ENCODE measurements at regions not wholly inside any gene's neighbourhood (a gene's known extent, or its start where the extent isn't known, plus 50 kb on each side); places are given as distances from the start of the nearest gene placed in this dataset.

DNA sequence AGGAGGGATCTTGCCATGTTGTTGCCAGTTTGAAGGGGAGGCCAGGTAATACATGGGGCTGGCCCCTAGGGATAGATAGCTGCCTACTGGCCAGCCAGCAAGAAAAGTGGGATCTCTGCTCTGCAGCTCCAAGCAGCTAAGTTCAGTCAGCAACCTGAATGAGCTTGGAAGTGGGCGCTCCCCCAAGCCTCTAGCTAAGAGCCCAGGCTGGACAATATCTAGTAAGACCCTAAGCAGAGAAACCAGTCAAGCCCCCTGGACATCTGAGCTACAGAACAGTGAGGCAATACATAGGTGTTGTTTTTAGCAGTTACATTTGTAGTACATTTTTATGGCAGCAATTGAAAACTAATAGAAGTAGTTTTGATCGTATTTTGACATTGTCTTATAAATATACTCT, 409.8 kb upstream of the SMIM21 start:
- H3K4me3 ChIP-seq (ENCODE audit: low read depth, low read length): no peak overlapping the region
- TF ChIP-seq, protein P1, sequence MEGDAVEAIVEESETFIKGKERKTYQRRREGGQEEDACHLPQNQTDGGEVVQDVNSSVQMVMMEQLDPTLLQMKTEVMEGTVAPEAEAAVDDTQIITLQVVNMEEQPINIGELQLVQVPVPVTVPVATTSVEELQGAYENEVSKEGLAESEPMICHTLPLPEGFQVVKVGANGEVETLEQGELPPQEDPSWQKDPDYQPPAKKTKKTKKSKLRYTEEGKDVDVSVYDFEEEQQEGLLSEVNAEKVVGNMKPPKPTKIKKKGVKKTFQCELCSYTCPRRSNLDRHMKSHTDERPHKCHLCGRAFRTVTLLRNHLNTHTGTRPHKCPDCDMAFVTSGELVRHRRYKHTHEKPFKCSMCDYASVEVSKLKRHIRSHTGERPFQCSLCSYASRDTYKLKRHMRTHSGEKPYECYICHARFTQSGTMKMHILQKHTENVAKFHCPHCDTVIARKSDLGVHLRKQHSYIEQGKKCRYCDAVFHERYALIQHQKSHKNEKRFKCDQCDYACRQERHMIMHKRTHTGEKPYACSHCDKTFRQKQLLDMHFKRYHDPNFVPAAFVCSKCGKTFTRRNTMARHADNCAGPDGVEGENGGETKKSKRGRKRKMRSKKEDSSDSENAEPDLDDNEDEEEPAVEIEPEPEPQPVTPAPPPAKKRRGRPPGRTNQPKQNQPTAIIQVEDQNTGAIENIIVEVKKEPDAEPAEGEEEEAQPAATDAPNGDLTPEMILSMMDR (IDR thresholded peaks at IDR 0.05; ENCODE audit: low read depth, low read length): no peak

DNA sequence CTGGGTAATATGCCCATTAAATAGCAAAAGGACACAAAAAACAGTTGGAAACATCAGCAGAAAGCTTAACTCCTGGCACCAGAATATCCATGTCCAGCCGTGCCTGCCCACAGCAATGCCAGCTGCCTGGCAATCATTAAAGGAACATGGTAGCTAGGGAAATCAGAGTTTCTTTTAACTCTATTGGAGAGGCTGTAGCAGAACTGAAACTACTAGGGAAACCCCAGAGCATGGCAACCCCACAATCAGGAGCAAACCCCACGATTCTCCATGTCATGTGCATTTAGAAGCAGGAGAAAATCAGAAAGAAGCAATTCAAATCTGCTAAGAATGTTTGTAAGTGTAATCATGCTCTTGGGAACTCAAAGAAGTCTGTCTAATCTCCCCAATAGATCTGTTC, 409.0 kb upstream of the SMIM21 start:
- H3K4me3 ChIP-seq (ENCODE audit: low read depth, low read length): no peak overlapping the region
- TF ChIP-seq, protein P1 (IDR thresholded peaks at IDR 0.05; ENCODE audit: low read depth, low read length): no peak

DNA sequence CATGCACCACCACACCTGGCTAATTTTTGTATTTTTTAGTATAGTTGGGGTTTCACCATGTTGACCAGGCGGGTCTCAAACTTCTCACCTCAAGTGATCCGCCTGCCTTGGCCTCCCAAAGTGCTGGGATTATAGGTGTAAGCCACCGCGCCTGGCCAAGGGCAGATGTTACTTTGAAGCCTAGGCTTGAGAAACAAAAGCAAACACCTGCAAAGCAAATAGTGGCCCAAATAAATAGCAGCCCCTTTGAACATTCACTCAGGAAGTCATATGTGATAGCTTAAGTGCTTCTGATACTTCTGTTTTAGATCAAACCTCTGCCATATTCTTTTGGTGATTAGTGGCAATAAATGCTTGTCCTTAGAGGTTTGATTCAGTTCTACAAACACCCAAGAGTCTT, 404.5 kb upstream of the SMIM21 start:
- H3K4me3 ChIP-seq (ENCODE audit: low read depth, low read length): no peak overlapping the region
- TF ChIP-seq, protein P1 (IDR thresholded peaks at IDR 0.05; ENCODE audit: low read depth, low read length): no peak

DNA sequence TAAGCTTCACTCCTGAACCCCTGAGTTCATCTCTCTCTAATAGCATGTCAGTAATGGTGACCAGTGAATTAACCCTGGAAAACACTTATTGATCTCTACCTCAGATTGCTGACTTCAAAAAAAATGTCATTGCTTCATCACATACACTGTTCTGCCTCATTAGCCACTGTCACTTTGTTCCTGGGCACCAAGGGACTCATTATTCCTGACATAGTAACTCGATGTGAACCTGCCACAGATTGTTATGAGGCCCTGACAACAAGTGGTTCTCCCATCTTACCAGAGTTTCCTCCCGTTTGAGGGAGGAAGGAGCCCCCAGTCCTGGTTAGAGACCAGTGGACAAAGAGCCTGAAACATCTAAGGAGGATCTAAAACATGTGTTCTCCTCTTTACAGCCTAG, 403.3 kb upstream of the SMIM21 start:
- no peak overlapping the region for H3K4me3 ChIP-seq (ENCODE audit: low read depth, low read length)
- TF ChIP-seq, protein P1 (IDR thresholded peaks at IDR 0.05; ENCODE audit: low read depth, low read length): no peak

DNA sequence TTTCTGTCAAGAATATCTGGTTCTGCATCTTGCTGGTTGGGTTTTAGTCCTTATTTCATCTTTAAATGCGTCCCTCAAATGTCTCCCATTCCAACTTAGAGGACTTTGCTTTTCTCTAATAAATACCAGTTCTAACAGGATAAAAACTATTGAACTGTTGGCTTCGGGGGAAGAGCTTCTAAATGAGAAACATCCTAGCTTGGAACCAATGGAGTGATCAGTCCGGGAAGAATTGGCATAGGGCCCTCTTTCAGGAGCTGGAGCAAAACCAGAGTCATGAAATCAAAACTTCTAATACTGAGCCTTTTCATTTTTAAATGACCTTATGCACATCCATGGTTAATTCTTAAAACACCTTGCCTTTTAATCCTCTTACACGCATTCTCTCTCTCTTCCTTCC, 401.6 kb upstream of the SMIM21 start:
- H3K4me3 ChIP-seq (ENCODE audit: low read depth, low read length): no peak overlapping the region
- TF ChIP-seq, protein P1 (IDR thresholded peaks at IDR 0.05; ENCODE audit: low read depth, low read length): no peak

DNA sequence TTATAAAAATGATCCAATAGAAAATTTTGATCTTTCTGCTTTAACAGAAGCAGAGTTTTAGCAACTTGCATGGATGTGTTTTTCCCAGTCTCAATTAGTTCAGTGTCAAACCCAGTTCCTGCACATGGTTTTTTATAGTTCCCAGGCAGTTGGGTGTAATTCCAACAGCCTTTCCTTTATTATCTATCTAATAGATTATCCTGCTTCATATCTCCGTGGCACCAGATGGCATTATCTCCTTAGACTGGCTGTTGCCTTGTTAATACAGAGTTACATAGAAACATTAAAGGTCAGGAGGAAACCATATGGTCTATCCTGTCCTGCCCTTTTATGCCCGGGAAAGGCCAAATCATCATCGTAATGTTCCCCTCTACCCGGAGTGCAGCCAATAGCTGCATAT, 400.9 kb upstream of the SMIM21 start:
- TF ChIP-seq, protein P1 (IDR thresholded peaks at IDR 0.05; ENCODE audit: low read depth, low read length): no peak
- no peak overlapping the region for H3K4me3 ChIP-seq (ENCODE audit: low read depth, low read length)

DNA sequence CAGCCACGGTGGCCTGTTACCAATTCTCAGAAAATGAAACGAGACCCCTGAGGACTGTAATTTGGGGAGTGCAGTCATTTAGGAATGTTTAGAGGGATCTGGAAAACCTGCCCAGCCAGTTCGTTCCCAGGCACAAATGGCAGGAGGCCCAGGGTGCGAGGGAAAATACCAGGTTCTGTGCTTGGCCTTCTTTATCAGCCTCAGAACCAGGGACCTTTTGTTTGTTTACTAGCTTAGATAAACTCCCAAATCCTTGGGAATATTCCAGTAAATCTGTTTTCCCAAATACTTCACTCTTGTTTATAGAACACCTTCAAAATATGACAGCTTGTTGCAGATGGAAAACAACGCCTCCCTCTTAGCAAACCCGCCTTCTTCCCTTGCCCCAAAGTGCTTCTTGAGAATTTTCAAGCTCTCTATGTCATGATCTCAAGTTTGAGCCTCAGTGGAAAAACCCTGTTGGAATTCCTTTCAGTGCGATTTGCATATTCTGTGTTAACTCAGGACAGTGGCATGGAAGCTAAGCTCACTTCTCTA, 400.3 kb upstream of the SMIM21 start:
- TF ChIP-seq, protein P1 (IDR thresholded peaks at IDR 0.05; ENCODE audit: low read depth, low read length): no peak
- H3K4me3 ChIP-seq (ENCODE audit: low read depth, low read length): no peak overlapping the region
